HFF-Myc (cell line): ENCODE measurements at regions not wholly inside any gene's neighbourhood (a gene's known extent, or its start where the extent isn't known, plus 50 kb on each side); places are given as distances from the start of the nearest gene placed in this dataset.

Source experiments
- DNase-seq: peaks from one replicate; pipeline ENCODE4 v3.0.0-alpha.2; 2011; ENCODE audit warnings: low read depth; ENCODE audit errors: extremely low read depth
- H3K4me3 ChIP-seq: replicated peaks from 2 replicates; pipeline ENCODE4 v1.5.1; 2011; ENCODE audit warnings: low read depth, mild to moderate bottlenecking, control low read depth, low read length
- TF ChIP-seq, protein P1 (sequence below): IDR thresholded peaks from 2 replicates; pipeline ENCODE4 v1.5.1; 2012; ENCODE audit warnings: mild to moderate bottlenecking, low read depth, low read length, control low read depth; ENCODE audit errors: missing control alignments

DNA sequence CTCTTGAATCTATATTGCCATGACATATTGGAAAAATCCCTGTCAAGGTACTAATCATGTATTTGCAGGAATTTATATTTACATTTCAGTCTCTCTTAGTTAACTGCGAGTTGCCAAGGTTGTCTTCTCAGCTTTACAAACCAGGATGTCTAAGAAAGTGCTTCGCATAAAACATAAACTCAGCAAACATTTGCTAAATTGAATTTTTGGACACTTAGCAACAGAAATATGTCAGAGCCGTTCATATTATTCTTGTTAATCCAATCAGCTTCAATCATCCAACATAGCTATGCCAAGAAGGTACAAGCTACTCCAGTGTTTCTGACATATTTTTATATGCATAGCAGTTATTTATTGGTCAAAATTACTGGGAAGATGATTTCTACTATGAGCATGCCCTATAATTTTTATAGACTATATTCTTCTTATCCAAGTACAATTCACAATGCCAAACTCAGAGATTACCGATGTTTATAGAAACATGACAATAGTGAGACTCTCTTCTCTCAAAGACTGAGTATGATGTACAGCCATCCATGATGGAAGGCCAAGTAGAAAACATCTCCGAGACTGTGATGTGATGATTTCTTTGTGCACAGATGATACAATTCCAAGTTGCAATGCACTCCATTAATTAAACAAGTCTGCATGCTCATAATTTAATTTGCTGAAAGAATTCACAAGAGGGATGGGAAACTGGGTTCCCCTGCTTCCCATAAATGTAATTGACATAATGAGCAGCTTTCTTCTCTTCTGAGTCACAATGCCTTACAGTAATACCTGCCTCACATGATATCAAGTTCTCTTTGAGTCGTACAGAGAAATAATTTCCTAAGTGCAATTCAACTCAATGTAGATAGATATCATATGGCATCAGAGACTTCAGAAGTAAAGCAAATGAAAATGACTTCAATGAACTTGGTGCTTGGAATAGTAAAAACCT is 776.3 kb downstream of the EFNB2 start:
- TF ChIP-seq, protein P1, sequence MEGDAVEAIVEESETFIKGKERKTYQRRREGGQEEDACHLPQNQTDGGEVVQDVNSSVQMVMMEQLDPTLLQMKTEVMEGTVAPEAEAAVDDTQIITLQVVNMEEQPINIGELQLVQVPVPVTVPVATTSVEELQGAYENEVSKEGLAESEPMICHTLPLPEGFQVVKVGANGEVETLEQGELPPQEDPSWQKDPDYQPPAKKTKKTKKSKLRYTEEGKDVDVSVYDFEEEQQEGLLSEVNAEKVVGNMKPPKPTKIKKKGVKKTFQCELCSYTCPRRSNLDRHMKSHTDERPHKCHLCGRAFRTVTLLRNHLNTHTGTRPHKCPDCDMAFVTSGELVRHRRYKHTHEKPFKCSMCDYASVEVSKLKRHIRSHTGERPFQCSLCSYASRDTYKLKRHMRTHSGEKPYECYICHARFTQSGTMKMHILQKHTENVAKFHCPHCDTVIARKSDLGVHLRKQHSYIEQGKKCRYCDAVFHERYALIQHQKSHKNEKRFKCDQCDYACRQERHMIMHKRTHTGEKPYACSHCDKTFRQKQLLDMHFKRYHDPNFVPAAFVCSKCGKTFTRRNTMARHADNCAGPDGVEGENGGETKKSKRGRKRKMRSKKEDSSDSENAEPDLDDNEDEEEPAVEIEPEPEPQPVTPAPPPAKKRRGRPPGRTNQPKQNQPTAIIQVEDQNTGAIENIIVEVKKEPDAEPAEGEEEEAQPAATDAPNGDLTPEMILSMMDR: no peak
- no peak overlapping the region for H3K4me3 ChIP-seq
- no peak for DNase-seq

DNA sequence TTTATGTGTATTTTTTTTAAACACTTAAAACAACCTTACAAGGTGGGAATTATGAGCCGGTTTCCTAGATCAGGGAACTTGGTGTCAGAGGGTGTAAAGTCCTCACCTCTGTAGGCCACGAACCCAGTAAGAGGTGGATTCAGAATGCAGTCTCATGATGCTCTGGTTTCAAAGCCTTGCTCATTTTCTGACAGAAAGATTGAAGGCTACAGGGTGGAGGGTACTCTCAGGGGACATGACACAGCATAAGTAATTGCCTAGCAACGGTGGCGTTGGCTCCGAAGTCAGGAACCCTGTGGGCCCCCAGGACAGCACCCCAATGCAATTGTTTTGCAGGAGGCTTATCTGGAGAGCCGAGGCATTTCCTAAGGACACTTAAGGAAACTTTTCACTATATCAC is 794.7 kb downstream of the EFNB2 start:
- H3K4me3 ChIP-seq: no peak overlapping the region
- DNase-seq: no peak
- TF ChIP-seq, protein P1: no peak

DNA sequence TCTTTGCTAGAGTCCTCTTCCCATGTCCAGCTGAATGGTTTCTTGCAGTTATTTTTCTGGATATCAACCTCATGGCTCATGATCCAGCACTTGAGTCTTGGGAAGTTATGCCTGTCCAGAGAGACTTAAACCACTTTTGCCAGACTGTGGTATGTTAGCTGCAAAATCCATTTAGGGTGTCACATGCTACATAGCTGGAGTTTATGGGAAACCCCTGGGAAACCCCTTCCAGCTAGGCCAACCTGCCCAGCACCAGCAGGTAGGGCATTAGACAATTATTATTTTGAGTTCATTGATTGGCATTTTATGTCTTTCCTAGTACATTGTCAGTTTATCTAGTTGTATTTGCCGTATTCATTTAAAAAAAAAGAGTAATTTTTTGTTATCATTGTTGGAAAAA is 797.8 kb downstream of the EFNB2 start:
- H3K4me3 ChIP-seq: no peak overlapping the region
- TF ChIP-seq, protein P1: no peak
- DNase-seq: no peak

GRCh38 chr13:105735281-105735680 is 800.2 kb downstream of the EFNB2 start:
- TF ChIP-seq, protein P1: no peak
- H3K4me3 ChIP-seq: no peak overlapping the region
- no peak for DNase-seq

- no peak overlapping the region for H3K4me3 ChIP-seq
- no peak for DNase-seq
- TF ChIP-seq, protein P1: no peak
These were observed 802.5 kb downstream of the EFNB2 start for GRCh38 chr13:105732806-105733529.

DNA sequence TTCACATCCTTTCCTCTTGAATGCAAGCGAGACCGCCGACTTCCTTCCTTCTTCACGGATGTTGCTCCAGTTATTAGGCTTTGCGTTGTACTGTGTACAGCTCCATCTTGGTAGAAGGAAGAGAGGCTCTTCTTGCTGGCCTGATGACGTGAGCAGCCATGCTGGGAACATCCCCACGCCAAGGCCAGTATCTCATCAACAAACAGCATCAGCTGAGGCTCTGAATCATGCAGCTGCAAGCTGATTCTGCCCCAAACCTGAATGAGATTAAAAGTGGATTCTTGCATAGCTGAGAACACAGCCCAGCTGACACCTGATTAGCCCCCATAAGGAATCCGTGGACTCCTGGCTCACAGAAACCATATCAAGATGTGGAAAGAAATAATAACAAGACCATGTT is 809.6 kb downstream of the EFNB2 start:
- no peak overlapping the region for H3K4me3 ChIP-seq
- DNase-seq: no peak
- TF ChIP-seq, protein P1: no peak
